ENCODE measurements at regions not wholly inside any gene's neighbourhood (a gene's known extent, or its start where the extent isn't known, plus 50 kb on each side); places are given as distances from the start of the nearest gene placed in this dataset.

DNA sequence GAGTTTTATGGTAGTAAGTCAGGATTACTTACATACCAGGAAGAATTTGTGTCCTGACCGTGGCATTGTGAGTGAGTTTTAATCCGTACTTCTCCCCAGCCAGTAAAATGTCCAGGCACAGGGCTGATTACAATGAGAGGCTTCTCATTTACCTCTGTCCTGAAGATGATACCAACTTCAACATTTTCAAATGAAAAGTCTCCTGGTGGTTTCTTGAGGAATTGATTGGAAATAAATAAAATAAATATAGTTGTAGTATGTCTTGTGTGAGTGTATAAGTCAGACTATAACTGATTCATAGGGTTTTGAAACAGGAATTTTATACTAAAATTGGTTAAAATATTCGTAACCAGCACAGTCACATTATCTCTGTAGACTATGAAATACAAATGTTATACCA, 382.5 kb downstream of the ETS1 start:
- TF ChIP-seq, protein P1, sequence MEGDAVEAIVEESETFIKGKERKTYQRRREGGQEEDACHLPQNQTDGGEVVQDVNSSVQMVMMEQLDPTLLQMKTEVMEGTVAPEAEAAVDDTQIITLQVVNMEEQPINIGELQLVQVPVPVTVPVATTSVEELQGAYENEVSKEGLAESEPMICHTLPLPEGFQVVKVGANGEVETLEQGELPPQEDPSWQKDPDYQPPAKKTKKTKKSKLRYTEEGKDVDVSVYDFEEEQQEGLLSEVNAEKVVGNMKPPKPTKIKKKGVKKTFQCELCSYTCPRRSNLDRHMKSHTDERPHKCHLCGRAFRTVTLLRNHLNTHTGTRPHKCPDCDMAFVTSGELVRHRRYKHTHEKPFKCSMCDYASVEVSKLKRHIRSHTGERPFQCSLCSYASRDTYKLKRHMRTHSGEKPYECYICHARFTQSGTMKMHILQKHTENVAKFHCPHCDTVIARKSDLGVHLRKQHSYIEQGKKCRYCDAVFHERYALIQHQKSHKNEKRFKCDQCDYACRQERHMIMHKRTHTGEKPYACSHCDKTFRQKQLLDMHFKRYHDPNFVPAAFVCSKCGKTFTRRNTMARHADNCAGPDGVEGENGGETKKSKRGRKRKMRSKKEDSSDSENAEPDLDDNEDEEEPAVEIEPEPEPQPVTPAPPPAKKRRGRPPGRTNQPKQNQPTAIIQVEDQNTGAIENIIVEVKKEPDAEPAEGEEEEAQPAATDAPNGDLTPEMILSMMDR (IDR thresholded peaks at IDR 0.05), result no peak
- TF ChIP-seq POLR2A (IDR thresholded peaks at IDR 0.05), result no peak

All from uterus (tissue), 2 donors.